ENCODE measurements at regions not wholly inside any gene's neighbourhood (a gene's known extent, or its start where the extent isn't known, plus 50 kb on each side); places are given as distances from the start of the nearest gene placed in this dataset.
"Not testable (repeated sequence)": the region's sequence is repeated elsewhere in the genome, so short reads cannot be mapped to it uniquely, and the experiment has no call there.

DNA sequence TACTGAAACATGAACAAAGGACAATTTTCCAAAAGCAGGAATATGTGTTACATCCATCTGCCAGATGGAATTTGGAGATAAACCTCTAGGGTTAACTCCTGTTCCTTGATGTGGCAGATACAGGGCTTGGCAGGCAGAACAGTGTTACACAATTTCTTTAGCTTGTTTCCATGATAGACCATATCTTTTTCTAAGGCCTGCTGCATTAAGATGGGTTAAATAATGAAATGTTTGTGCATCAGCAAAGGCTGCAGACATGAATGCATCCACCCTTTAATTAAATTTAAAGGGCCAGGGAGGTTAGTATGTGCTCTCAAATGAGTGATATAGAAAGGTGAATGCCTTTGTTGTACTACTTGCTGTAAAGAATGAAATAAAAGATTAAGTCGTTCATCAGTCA lies 50.1 kb upstream of the WDR44 start:
- TF ChIP-seq, protein P1, sequence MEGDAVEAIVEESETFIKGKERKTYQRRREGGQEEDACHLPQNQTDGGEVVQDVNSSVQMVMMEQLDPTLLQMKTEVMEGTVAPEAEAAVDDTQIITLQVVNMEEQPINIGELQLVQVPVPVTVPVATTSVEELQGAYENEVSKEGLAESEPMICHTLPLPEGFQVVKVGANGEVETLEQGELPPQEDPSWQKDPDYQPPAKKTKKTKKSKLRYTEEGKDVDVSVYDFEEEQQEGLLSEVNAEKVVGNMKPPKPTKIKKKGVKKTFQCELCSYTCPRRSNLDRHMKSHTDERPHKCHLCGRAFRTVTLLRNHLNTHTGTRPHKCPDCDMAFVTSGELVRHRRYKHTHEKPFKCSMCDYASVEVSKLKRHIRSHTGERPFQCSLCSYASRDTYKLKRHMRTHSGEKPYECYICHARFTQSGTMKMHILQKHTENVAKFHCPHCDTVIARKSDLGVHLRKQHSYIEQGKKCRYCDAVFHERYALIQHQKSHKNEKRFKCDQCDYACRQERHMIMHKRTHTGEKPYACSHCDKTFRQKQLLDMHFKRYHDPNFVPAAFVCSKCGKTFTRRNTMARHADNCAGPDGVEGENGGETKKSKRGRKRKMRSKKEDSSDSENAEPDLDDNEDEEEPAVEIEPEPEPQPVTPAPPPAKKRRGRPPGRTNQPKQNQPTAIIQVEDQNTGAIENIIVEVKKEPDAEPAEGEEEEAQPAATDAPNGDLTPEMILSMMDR (conservative IDR thresholded peaks at IDR 0.05; ENCODE audit: low read length) = not testable (repeated sequence)
- not testable (repeated sequence) for TF ChIP-seq EZH2phosphoT487 (IDR thresholded peaks at IDR 0.05; ENCODE audit: borderline replicate concordance, low read depth, low read length)

All from OCI-LY7 (cell line).